Femur (tissue), 1 donor: ENCODE measurements at regions not wholly inside any gene's neighbourhood (a gene's known extent, or its start where the extent isn't known, plus 50 kb on each side); places are given as distances from the start of the nearest gene placed in this dataset.
"Not testable (repeated sequence)": the region's sequence is repeated elsewhere in the genome, so short reads cannot be mapped to it uniquely, and the experiment has no call there.

Experiments
- DNase-seq: peaks from one replicate; pipeline ENCODE4 v3.0.0-alpha.2; 2017

DNA sequence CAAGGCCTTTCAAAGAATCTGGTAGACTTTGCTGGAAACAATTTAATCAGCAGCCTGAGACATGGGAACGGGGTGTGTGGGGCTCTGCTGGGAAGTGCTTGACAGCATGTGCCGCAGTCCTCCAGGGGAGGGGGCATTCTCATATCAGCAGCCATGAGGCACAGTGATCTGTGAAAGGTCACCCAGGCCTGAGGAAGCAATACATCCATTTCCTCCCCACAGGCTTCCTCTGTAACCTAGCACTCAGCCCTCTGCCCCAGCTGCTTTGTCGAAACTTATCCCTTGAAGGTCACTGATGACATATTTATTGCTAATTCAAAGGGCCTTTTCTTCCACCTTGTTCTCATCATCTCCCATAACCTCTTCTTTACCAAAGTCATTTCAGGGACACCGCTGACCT, 103.3 kb downstream of the TNFAIP3 start:
- no peak for DNase-seq

- DNase-seq = no peak
Measured at GRCh38 chr6:137973201-137973600, 106.1 kb downstream of the TNFAIP3 start.

DNA sequence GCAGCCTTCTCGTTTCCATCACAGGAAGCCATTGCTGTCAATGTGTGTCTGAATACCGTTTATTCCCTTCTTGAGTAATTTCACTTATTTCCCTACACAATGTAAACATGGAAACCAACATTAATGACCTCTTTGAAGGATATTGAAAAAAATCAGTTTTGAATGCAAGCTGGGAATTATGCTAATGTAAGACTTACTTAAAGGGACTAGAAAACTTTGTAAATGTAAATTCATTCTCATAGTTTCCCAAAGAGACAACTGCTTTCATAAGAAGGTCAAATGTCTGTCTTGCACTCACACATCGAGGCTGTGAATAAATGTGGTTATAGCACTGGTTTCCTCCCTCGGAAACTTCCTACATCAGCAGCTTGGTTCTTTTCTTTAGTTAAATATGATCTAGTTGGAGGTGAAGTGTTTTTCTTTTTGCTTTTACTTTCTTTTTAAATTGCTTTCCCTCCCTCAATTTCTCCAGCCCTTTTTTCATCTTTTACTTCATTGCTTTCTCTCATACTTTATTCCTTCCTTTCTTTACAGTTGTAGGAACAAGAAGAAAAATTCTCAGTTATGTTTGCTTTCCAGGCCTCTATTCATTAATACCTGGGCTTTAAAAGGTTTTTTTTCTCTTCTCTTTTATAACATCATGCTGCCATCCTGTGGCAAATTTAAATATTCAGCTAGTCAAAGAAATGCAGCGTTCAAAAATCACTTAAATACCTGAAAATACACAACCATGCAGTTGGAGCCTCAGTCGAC, 108.3 kb downstream of the TNFAIP3 start:
- DNase-seq = no peak

DNA sequence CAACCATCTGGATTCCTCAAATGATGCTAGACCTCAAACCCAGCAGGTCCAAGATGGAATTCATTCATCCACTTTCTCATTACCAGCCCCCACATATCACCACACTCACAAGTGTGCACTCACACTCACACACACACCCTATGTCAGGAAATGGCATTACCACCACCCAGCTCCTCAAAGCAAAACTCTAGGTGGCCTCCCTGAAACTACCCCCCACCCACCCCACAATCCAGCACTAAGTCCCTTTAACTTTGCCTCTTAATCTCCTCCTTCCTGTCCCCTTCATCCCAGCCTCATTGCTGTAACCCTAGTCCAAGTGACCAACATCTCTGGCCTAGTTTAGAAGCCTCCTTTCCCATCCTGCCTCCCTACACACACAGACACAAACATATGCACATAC, 109.4 kb downstream of the TNFAIP3 start:
- no peak for DNase-seq

GRCh38 chr6:137977206-137977605, 110.1 kb downstream of the TNFAIP3 start:
- DNase-seq = no peak

- DNase-seq = no peak
Measured at GRCh38 chr6:137977814-137978213, 110.8 kb downstream of the TNFAIP3 start.

GRCh38 chr6:137978252-137978896, 111.3 kb downstream of the TNFAIP3 start:
- no peak for DNase-seq

DNA sequence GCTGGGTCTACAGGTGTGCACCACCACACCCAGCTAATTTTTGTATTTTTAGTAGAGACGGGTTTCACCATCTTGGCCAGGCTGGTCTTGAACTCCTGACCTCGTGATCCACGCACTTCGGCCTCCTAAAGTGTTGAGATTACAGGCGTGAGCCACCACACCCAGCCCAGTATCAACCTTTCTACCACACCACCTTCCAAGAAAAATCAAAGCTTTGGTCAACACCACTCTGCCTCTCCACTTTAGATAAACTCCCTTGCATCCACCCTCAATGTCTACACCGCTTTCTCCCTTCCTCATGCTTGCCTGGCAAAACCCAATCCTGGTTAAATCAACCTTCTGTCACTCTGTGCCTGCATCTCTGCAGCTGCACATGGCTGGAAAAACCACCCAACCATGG, 112.2 kb downstream of the TNFAIP3 start:
- not testable (repeated sequence) for DNase-seq

GRCh38 chr6:137980777-137981176, 113.7 kb downstream of the TNFAIP3 start:
- no peak for DNase-seq

GRCh38 chr6:137981758-137982157, 114.7 kb downstream of the TNFAIP3 start:
- no peak for DNase-seq

DNA sequence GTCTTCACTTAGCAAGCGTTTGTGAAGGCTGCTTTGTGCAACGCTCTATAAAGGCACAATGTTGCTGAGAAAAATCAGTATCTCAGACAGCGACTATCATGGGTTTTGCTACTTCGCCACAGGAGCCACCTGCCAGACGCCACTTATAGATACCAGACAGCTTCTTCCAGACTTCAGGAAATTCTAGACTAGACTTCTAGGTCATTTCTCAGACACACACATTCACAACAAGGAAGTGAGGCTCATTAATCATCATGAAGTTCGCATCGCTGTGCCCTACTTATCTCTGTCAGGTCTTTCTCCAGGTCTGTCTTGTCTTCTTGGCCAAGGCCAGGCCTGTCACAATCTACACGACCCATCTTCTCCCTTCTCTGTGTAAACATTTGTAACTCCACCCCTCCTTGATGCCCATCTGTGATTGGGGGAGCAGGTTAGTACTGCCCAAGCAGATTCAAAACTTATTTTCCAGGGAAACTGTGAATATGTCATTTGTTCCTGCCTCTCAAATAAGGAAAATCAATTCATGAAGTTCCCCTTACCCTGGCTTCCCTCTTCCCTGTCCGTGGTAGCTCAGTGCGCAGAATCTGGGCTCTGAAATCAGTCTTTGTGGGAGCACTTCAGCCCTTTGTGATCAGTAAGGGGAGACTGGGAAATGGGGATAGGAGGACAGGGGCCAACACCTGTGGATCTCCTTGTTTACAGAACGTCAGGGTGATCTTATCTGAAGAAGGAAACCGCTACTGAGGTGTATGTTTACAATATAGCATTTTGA, 115.5 kb downstream of the TNFAIP3 start:
- no peak for DNase-seq

DNA sequence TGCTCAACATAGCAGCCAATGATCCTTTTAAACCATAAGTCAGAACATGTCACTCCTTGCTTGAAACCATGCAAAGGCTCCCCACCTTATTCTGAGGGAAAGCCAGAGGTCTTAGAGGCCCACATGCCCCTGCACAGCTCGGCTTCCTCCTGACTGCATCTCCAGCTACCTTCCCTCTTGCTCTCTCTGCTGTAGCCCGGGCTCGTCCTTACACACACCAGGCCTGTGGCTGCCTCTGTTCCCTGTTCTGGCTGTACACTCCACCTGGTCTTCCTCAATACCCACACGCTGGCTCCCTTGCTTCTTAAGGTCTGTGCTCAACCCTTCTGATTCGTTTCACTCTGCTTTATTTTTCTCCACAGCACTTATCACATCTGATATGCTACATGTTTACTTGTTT, 116.2 kb downstream of the TNFAIP3 start:
- no peak for DNase-seq

- DNase-seq = no peak
Measured at GRCh38 chr6:137989664-137990063, 117.6 kb downstream of the PERP start.

DNA sequence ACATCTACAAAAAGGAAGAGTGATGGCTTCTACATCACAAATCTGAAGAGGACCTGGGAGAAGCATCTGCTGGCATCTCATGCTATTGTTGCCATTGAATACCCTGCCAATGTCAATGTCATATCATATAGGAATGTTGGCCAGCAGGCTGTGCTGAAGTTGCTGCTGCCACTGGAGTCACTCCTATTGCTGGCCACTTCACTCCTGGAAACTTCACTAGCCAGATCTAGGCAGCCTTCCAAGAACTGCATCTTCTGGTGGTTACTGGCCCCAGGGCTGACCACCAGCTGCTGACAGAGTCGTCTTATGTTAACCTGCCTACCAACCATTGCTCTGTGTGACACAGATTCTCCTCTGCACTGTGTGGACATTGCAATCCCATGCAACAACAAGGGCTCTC, 111.8 kb downstream of the PERP start:
- DNase-seq = no peak

DNA sequence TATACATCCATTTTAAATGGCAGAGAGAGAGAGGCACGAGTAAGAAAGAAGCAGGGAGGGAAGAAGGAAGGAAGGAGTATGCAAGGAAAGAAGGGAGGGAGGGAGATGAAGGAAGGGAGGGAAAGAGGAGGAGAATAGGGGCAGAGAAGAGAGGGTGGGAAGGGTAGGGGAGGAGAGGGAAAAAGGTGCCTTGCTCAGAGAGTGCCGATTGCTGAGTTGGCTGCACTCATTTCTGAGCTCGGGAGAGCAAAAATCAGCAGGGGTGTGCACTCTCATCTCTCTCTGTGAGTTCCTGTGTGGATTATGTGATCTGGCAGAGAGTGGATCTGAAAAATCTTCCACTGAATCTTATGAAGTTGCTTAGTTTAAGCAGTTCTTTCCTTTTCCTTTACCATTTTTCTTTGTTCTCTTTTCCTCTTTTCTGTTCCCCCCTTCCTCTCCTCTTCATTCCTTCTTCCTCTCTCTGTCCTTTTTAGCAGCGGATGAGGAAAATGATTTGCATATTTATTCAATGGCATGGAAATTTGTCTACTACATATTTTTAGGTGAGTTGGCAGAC, 108.7 kb downstream of the PERP start:
- DNase-seq = no peak

GRCh38 chr6:137999815-138000214, 107.4 kb downstream of the PERP start:
- no peak for DNase-seq

- no peak for DNase-seq
Measured at GRCh38 chr6:138000941-138001340, 106.3 kb downstream of the PERP start.

- peak; percentile 61 for DNase-seq
Measured at GRCh38 chr6:138001750-138002349, 105.4 kb downstream of the PERP start.

- DNase-seq = no peak
Measured at GRCh38 chr6:138004430-138005287, 102.6 kb downstream of the PERP start.

DNA sequence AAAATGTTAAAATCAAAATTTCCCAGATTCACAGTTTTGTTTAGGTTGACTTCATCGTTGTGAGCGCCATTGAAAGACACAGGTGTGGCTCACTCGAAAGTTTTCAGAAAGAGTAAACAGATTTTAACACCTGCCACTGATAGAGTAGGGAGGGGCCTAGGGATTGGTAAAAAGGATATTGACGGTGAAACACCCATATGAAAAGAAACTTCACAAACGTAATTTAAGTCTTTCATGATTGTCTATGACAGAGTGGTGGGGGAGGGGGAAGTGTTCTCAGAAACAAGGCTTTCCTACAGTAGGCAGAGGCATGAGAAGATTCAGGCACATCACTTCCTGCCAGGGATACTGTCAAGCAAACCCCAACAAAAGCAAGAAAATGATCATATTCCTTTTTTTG, 101.4 kb downstream of the PERP start:
- no peak for DNase-seq

- no peak for DNase-seq
Measured at GRCh38 chr6:138007014-138007472, 100.2 kb downstream of the PERP start.

DNA sequence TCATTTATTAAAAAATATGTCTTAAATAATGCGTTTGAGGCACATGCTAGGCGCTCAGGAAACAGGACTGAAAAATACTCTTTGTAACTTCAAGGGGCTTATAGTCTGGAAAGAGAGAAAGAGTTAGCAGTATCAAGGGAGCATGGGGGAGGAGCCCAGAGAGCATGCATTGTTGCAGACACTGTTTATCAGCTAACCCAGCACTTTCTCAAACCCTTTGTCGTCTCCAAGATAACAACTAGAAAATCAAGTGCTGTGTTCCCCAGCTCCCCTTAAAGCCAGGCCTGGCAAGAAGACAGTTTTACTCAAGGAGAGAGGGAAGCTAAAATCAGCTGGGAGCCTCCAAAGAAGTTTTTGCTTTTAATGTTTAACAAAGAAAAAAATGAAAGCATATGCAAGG, 98.4 kb downstream of the PERP start:
- DNase-seq = no peak
